ENCODE measurements at regions not wholly inside any gene's neighbourhood (a gene's known extent, or its start where the extent isn't known, plus 50 kb on each side); places are given as distances from the start of the nearest gene placed in this dataset.

GRCh38 chr14:98018628-98019027 lies 1221.4 kb downstream of the VRK1 start:
- Histone ChIP-seq H3K27ac (no peak overlapping the region), H3K4me3 (no peak overlapping the region)

GRCh38 chr14:98022541-98023520 lies 1225.6 kb downstream of the VRK1 start:
- no peak overlapping the region for H3K27ac ChIP-seq

GRCh38 chr14:98028162-98028561 lies 1231.0 kb downstream of the VRK1 start:
- H3K4me3 ChIP-seq, result no peak overlapping the region
- no peak overlapping the region for H3K27ac ChIP-seq

More at GRCh38 chr14:98022541-98023520, 1225.6 kb downstream of the VRK1 start:
- H3K4me3 ChIP-seq, result no peak overlapping the region

GRCh38 chr14:98035396-98035795 lies 1236.6 kb downstream of the BCL11B start:
- H3K4me3 ChIP-seq, result no peak overlapping the region
- H3K27ac ChIP-seq, result no peak overlapping the region

- H3K4me3 ChIP-seq, result no peak overlapping the region
Observed at GRCh38 chr14:98037831-98038230, 1234.2 kb downstream of the BCL11B start.

GRCh38 chr14:98056946-98057345 lies 1215.1 kb downstream of the BCL11B start:
- H3K4me3 ChIP-seq, result no peak overlapping the region
- no peak overlapping the region for H3K27ac ChIP-seq

More at GRCh38 chr14:98037831-98038230, 1234.2 kb downstream of the BCL11B start:
- H3K27ac ChIP-seq, result no peak overlapping the region

- Histone ChIP-seq H3K4me3 (no peak overlapping the region), H3K27ac (no peak overlapping the region)
Observed at GRCh38 chr14:98059106-98059505, 1212.9 kb downstream of the BCL11B start.

- H3K27ac ChIP-seq, result no peak overlapping the region
- H3K4me3 ChIP-seq, result no peak overlapping the region
Observed at GRCh38 chr14:98062083-98062482, 1209.9 kb downstream of the BCL11B start.

GRCh38 chr14:98069712-98070171 lies 1202.3 kb downstream of the BCL11B start:
- no peak overlapping the region for H3K4me3 ChIP-seq
- H3K27ac ChIP-seq, result peak overlapping the region in 7 of 21 experiments; percentile 22 to 73 (median 48)

- H3K4me3 ChIP-seq, result no peak overlapping the region
- peak overlapping the region in 1 of 21 experiments; percentile 37 for H3K27ac ChIP-seq
Observed at GRCh38 chr14:98070536-98070935, 1201.5 kb downstream of the BCL11B start.

- H3K27ac ChIP-seq, result no peak overlapping the region
- no peak overlapping the region for H3K4me3 ChIP-seq
Observed at GRCh38 chr14:98074111-98074510, 1197.9 kb downstream of the BCL11B start.

GRCh38 chr14:98077176-98077575 lies 1194.8 kb downstream of the BCL11B start:
- Histone ChIP-seq H3K27ac (no peak overlapping the region), H3K4me3 (no peak overlapping the region)

- H3K4me3 ChIP-seq, result no peak overlapping the region
Observed at GRCh38 chr14:98082833-98083232, 1189.2 kb downstream of the BCL11B start.

GRCh38 chr14:98085751-98086150 lies 1186.2 kb downstream of the BCL11B start:
- no peak overlapping the region for H3K27ac ChIP-seq
- H3K4me3 ChIP-seq, result no peak overlapping the region

More at GRCh38 chr14:98082833-98083232, 1189.2 kb downstream of the BCL11B start:
- no peak overlapping the region for H3K27ac ChIP-seq

- Histone ChIP-seq H3K4me3 (no peak overlapping the region), H3K27ac (no peak overlapping the region)
Observed at GRCh38 chr14:98093111-98093510, 1178.9 kb downstream of the BCL11B start.

- H3K27ac ChIP-seq, result no peak overlapping the region
- no peak overlapping the region for H3K4me3 ChIP-seq
Observed at GRCh38 chr14:98099527-98099926, 1172.5 kb downstream of the BCL11B start.

- no peak overlapping the region for H3K4me3 ChIP-seq
- no peak overlapping the region for H3K27ac ChIP-seq
Observed at GRCh38 chr14:98101323-98101722, 1170.7 kb downstream of the BCL11B start.

- Histone ChIP-seq H3K4me3 (no peak overlapping the region), H3K27ac (no peak overlapping the region)
Observed at GRCh38 chr14:98103705-98104104, 1168.3 kb downstream of the BCL11B start.

GRCh38 chr14:98109326-98109725 lies 1162.7 kb downstream of the BCL11B start:
- H3K27ac ChIP-seq, result no peak overlapping the region

GRCh38 chr14:98112194-98112780 lies 1159.7 kb downstream of the BCL11B start:
- no peak overlapping the region for H3K4me3 ChIP-seq
- H3K27ac ChIP-seq, result no peak overlapping the region

More at GRCh38 chr14:98109326-98109725, 1162.7 kb downstream of the BCL11B start:
- H3K4me3 ChIP-seq, result no peak overlapping the region

Data from skin epidermis (tissue), 12 donors.